ENCODE measurements at regions not wholly inside any gene's neighbourhood (a gene's known extent, or its start where the extent isn't known, plus 50 kb on each side); places are given as distances from the start of the nearest gene placed in this dataset.
A peak's percentile ranks its signal among the peaks of the same experiment; 100 is the strongest.
"Not testable (repeated sequence)": the region's sequence is repeated elsewhere in the genome, so short reads cannot be mapped to it uniquely, and the experiment has no call there.

DNA sequence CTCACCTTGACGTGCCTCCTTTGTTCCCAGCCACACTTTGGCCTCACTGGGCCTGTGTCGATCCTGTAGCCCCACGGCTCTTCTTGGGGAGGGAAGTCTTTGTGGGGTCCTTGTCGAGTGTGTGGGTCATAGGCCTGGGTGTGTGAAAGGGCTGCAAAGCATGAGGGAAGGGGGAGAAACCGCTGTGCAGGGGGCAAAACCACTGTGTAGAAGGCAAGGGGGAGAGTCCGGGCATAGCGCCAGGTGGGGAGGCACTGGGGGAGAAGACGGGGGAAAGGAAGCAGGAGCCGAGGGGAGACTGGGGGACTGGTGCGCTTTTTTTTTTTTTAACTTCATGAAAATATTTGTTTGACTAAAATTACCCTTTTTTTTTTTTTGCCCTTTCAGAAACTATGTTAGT, 65.1 kb upstream of the RASD2 start:
- no peak for DNase-seq (ENCODE audit: low read depth in 2 of 2)

DNA sequence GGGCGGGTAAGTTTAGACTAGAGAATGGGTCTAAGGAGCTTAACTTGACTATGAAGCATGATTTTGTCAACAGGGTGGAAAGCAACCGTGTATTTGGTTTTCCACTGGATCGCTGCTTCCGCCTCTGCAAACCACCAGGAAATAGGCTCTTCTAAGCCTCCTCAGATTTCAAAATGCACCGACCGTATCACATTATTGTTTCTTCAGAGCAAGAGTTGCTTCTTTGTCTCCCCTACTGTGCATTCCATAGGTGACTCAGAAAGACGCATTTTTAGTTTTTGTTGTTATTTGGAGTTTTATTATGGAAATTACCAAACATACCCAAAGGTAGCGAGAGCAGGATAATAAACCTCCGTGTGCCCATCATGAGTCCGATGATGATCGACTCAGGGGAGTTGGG, 64.3 kb upstream of the RASD2 start:
- DNase-seq (ENCODE audit: low read depth in 2 of 2) = no peak

DNA sequence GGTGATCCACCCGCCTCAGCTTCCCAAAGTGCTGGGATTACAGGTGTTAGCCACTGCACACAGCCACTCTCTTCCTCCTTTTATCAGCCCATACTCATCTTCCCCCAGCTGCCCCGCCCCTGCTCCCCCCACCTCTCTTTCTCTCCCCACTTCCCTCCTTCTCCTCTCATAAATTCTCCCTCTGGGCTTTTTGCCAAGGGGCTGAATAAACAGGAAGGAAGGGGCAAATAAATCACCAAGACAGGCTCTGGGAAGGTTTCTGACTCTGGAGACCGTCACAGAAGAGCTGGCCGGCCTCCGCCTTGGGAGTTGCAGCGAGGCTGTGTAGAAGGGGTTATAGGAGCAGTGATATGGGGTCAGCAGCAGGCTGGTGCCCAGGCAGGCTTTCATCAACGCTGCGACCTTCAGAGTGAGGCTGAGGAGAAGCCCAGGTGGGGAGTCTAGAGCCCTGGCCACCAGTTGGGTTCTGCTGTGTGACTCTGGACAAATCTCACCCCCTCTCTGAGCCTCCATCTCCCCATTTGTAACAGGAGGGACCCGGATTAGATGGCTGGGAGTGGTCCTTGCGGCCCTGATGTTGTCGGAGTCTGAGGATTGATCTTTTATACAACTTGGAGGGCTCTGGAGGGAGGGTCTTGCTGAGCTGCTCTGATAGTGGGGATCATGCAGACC, 62.6 kb upstream of the RASD2 start:
- DNase-seq (ENCODE audit: low read depth in 2 of 2) = peak; percentile 92

DNA sequence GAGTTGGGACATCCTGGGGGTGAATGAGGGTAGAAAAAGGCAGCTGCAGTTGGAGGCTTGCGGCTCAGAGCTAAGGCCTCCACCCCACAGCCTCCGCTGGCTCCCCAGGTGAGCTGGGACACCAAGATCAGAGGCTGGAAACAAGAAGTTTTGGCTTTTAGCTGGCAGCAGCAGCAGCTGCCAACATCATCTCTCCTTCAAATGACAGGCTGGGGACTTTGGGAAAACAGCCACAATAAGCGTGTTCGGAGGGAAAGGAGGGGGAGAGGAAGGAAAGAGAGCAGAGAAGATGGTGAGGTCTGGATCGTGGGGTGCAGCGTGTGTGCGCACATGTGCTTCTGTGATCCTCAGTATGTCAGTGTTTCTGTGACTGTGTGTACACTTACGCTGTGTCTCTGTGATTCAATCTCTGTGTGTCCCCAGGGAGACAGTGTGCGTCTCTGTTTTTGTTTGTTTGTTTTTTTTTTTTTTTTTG, 62.0 kb upstream of the RASD2 start:
- no peak for DNase-seq (ENCODE audit: low read depth in 2 of 2)

DNA sequence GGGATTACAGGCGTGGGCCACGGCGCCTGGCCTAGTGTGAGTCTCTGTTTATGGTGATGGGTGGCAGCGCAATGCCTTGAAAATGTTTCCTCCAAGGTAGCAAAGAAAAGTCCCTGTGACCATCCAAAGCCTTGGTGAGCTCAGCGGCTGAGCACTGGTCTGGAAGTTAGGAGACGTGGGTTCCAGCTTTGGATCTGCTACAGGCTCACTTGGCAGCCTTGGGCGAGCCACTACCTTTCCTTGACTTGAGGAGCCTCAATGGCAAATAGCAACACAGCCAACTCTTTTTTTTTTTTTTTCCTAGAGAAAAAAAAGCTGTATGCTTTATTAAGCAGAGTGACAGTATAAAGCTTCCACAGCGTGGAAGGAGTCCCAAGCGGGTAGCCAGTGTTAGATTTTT, 61.3 kb upstream of the RASD2 start:
- DNase-seq (ENCODE audit: low read depth in 2 of 2) = no peak

DNA sequence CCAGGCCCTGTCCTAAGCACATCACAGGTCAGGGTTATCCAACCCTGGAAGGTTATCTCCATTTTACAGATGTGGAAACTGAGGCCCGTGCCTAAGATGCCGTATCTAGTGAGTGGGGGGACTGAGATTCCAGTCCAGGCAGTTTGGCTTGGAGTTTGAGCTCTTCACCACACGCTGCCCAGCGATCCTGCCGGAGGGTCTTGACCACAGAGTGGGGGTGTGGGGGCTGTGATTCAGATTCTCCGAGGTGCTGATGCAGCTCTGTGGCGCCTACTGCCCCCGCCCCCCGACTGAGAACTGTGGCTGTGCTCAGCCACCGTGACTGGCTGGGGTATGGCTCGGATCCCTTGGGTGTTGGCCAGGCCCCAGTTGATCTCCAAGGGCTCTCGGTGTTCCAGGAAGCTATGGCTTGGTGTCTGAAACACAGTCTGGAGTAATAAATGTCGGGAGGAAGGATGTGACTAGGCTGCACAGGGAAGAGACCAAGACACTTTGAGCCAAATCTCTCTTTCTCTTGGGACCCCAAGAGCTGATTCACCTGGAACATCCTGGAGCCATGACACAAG, 60.6 kb upstream of the RASD2 start:
- DNase-seq (ENCODE audit: low read depth in 2 of 2) = no peak

DNA sequence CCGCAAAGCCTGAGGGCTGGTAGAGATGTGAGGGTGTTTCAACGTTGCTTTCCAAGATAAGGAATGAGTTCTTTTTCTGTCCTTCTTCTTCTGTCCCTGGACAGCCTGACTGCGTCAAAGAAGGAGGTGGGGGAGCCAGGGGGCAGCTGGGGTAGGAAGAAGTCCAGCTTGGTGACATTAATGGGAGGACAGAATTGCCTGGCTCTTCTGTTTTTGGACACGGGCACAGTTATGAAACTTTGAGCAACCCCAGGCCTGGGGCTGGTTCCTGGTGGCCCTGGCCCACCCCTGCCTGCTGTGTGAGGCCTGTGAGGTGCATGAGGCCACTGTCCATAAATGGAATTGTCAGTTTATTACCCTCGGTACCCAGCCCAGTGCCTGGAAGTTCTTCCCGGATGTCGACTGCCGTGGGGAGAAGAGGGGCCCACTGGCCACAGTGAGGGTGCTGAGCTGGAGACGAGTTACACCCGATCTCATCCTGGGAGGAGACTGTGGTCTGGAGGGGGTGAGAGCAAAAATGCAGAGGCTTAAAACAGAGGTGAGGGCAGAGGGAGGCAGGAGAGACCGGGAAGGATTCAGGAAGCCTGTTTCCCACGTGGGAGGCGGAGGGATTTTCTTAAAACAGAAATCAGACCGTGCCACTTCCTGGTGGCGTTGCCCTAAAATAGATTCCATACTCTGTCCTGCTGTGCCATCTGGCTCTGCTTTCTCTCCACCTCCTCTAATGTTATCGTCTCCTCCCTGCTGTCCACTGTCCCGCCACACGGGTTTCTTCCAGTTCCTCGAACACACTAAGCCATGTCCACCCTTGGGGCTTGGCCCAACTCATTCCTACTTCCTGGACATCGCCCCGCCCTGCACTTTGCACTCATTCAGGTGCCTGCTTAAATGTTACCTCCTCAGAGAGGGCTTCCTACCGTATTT, 59.7 kb upstream of the RASD2 start:
- no peak for DNase-seq (ENCODE audit: low read depth in 2 of 2)

DNA sequence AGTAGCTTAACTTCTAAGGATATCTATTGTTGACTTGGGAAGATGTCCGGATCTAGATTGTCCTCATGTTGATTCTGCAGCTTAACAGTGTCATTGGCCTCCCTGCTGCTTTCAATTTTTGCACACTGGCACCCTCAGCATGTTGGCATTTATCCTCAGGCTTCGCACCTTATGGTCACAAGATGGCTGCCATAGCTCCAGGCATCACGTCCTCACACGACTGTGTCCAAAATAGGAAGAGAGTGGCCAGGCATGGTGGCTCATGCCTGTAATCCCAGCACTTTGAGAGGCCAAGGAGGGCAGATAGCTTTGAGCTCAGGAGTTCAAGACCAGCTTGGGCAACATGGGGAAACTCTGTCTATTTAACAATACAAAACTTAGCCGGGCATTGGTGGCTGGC, 58.3 kb upstream of the RASD2 start:
- no peak for DNase-seq (ENCODE audit: low read depth in 2 of 2)

DNA sequence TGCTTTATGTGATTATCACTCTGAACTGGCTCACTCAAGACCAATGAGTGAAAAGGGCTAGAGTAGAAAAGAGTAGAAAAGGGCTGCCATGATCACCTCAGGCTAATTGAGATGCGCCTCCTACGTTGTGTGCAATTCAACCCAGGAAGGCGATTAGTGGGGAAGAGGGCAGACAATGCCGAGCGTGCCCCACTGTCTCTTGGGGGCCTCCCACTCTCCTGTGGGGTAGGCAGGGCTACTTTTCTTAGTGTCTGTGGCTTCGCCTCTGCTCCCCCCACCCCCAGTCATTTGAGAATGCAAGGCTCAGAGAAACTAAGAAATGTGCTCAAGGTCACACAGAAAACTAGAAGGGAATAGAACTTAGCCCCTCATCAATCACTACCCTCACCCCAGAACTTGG, 57.7 kb upstream of the RASD2 start:
- DNase-seq (ENCODE audit: low read depth in 2 of 2) = no peak

DNA sequence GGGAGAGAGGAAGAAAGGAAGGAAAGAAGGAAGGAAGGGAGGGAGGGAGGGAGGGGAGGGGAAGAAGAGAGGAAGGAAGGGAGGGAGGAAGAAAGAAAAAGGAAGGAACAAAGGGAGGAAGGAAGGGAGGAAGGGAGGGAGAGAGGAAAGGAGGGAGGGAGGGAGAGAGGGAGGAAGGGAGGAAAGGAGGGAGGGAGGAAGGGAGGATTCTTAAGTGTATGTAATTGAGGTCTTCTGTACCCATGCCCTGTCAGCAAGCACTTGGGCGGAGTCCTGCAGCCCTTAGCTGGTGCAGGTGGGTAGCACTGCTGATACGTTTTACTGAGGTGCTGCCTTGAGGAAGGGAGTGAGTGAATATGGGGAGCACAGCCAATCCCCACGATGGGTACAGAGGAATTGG, 56.9 kb upstream of the RASD2 start:
- no peak for DNase-seq (ENCODE audit: low read depth in 2 of 2)

DNA sequence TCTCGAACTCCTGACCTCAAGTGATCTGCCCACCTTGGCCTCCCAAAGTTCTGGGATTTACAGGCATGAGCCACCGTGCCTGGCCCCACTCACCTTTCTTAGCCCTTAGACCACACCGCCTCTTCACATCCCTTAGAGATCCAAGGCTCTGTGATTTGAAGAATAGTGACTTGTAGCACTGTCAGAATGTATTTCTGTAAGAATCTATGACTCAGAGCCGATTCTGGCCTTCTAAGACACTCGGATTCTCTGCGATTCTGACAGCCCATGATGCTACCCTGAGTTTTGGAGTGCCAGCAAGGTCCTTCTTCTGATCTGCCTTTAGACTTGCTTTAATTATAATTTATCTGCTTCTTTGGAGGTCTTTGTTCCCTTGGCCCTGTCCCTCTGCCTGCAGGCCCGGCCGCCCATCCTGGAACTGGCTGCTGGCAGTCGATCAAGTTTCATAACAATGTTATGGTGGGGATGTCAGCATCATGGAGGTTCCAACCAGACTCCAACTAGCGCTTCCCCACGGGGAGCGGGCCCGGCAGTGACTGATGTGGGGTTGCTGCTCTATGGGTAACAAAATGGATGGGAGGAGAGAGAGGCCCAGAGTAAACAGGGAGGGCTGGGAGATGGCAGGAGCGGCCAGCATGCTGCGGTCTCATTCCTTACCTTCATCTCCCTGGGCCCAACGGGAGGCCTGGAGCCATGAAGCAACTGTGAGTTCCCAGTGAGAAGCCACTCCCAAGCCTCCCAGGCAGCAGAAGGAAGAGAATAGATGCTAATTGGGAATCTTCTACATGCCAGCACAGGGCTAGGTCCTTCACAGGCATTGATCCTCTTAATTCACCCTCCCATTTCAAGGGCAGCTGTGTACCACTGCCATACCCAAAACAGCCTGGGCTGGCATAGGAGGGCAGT, 55.7 kb upstream of the RASD2 start:
- no peak for DNase-seq (ENCODE audit: low read depth in 2 of 2)

DNA sequence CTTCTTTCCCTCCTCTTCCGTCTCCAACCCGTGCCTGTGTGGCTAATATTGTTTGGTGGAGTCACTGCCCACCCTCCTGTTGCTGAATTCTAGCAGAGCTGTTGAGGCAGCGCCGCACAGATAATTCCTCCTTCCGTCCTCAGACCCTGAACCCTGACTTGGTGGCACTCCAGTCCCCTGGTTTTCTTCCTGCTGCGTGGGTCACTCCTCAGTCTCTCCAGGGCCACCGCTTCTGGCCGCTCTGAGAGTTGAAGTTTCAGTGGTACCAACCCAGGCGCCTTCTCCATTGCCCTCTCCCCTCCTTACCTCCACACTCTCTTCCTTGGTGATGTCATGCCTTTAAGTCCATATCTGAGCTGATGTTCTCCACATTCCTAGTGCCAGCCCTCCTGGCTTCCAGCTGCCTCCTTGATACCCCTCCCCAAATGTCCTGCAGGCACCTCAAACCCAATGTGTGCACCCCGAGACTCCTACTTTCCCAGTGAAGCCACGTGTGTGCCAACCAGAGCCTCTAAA, 54.5 kb upstream of the RASD2 start:
- no peak for DNase-seq (ENCODE audit: low read depth in 2 of 2)

DNA sequence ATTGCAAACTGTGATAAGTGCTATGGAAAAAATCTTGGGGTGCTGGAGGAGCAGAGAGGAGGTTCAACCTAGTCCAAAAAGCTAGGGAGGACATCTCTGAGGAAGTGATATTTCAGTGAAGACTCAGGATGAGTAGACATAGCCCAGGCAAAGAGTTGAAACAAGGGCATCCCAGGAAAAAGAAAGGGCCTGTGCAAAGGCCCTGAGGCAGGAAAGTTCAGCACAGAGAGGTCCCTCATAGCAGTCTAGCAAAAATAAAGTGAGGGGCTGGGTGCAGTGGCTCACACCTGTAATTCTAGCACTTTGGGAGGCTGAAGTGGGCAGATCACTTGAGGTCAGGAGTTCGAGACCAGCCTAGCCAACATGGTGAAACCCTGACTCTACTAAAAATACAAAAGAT, 53.0 kb upstream of the RASD2 start:
- not testable (repeated sequence) for DNase-seq (ENCODE audit: low read depth in 2 of 2)

DNA sequence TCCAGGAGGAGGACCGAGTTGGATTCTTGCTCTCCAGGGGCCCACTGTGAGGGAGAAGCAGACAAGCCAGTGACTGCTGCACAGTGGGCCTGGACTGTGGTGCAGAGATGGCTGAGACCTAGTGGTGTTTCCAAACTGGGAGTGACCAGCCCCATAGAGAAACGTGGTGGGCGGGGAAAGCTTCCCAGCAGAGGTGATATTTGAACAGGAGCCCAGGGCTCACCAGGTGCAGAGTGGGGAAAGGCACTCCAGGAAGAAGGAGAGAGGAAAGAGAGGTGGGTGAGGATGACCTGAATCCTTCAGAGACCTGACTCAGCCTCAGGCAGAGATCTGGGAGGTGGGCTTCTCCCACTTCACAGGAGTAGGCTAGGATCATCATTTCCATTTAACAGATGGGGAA, 52.1 kb upstream of the RASD2 start:
- no peak for DNase-seq (ENCODE audit: low read depth in 2 of 2)

DNA sequence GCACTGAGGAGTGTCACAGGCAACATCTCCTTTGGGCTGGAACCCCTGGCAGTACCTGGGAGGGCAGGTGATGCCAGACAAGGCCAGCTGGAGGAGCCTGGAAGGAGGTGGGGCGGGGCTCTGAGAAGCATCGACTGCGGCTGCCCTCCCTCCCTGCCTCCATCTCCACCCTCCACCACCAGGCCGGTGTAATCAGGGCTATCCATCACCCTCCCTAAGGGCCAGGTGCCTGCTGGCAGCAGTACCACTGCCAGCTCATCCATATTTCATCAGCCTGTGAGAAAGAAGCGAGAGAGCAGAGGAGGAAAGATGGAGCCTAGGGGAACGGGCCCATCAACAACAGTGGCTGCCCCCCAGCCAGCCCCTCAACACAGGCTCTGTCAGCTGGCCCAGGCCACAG, 51.4 kb upstream of the RASD2 start:
- DNase-seq (ENCODE audit: low read depth in 2 of 2) = no peak
